A673 (cell line): ENCODE measurements at regions not wholly inside any gene's neighbourhood (a gene's known extent, or its start where the extent isn't known, plus 50 kb on each side); places are given as distances from the start of the nearest gene placed in this dataset.

Source experiments
- BruUV-seq: library from RNA; stranded (reverse); fragments of 400-500 nt; replicated peaks from 2 replicates; lab custom pipeline; 2021; lab: Mats Ljungman, UMichigan
- CTCF ChIA-PET: fragments of 300-600 bp; sonication (Branson Sonifier 250); formaldehyde crosslinking; loops from one replicate; lab custom pipeline; 2022; ENCODE audit warnings: antibody characterized with exemption; lab: Charles Lee
- POLR2A ChIA-PET: fragments of 300-600 bp; sonication (Branson Sonifier 250); formaldehyde crosslinking; loops from one replicate; lab custom pipeline; 2022; ENCODE audit warnings: antibody characterized with exemption; ENCODE audit not compliant: low non-redundant PET; lab: Charles Lee
- DNase-seq: peaks from one replicate; pipeline ENCODE4 v3.0.0-alpha.2; 2015; ENCODE audit warnings: low spot score
- H3K27ac ChIP-seq: fragments of 200-600 bp; sonication (generic); 2 replicates; pipeline ENCODE4 v1.5.1; 2016; ENCODE audit warnings: mixed run types, low read depth, mild to moderate bottlenecking, mixed read lengths, antibody characterized with exemption, low read length; ENCODE audit not compliant: poor library complexity, severe bottlenecking
- H3K27me3 ChIP-seq: fragments of 200-600 bp; sonication (generic); replicated peaks from 2 replicates; pipeline ENCODE4 v1.6.1; 2017; ENCODE audit warnings: mixed run types, low read depth, mild to moderate bottlenecking, mixed read lengths, antibody characterized with exemption, low read length; ENCODE audit not compliant: insufficient read depth, poor library complexity
- H3K36me3 ChIP-seq: fragments of 200-600 bp; sonication (generic); 2 replicates; pipeline ENCODE4 v1.6.1; 2016; ENCODE audit warnings: mixed run types, mild to moderate bottlenecking, mixed read lengths, antibody characterized with exemption, low read length; ENCODE audit not compliant: insufficient read depth, poor library complexity, severe bottlenecking
- H3K4me1 ChIP-seq: fragments of 200-600 bp; sonication (generic); 2 replicates; pipeline ENCODE4 v1.6.1; 2017; ENCODE audit warnings: mixed run types, mild to moderate bottlenecking, mixed read lengths, antibody characterized with exemption, low read length; ENCODE audit not compliant: insufficient read depth, poor library complexity, severe bottlenecking
- H3K4me3 ChIP-seq: fragments of 200-600 bp; sonication (generic); 2 replicates; pipeline ENCODE4 v1.5.1; 2016; ENCODE audit warnings: low read depth, mixed run types, mild to moderate bottlenecking, mixed read lengths, low read length; ENCODE audit not compliant: poor library complexity, severe bottlenecking
- H3K9me3 ChIP-seq: fragments of 200-600 bp; sonication (generic); 2 replicates; pipeline ENCODE4 v1.6.1; 2016; ENCODE audit warnings: mixed run types, low read depth, mild to moderate bottlenecking, mixed read lengths, antibody characterized with exemption, low read length; ENCODE audit not compliant: poor library complexity, severe bottlenecking
- EZH2 ChIP-seq: fragments of 200-600 bp; sonication (generic); IDR thresholded peaks from 2 replicates; pipeline ENCODE4 v1.6.1; 2017; ENCODE audit warnings: borderline replicate concordance, low read depth, mild to moderate bottlenecking, mixed read lengths, antibody characterized with exemption, low read length; ENCODE audit not compliant: poor library complexity, severe bottlenecking
- intact Hi-C: fragments of 100-400 bp; cut with micrococcal nuclease; formaldehyde crosslinking; loops from one replicate; pipeline ENCODE4 v1.10.0; 2022; ENCODE audit not compliant: unreplicated experiment
- TF ChIP-seq, protein P1 (sequence below): fragments of 300-800, 200-600 bp; sonication (generic); conservative IDR thresholded peaks from 2 replicates; pipeline ENCODE4 v1.5.1; 2017; ENCODE audit warnings: low read depth, mild to moderate bottlenecking, antibody characterized with exemption, low read length, moderate library complexity, mixed read lengths

DNA sequence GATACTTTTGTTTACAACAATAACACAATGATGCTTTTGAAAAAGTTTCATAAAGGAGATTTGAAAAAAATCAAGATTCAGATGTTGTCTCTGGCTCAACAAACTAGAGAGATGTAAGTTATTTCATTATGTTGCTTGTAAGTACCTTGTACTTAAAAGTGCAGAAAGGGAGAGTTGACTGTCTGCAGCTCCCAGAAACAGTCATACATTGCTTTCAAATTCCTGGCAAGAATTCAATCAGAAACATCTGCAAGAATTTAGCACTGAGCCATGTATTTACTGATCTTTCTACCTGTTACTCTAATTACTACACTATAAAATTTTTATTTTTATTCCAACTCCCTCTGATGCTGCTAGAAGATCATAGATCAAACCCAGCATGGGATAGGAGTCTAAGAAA is 1261.3 kb upstream of the SPRY2 start:
- no peaks in the 10 kb centered on the region for H3K4me1 ChIP-seq
- no peaks in the 10 kb centered on the region for H3K9me3 ChIP-seq
- CTCF ChIA-PET: no interaction called here
- POLR2A ChIA-PET: no interaction called here
- no peak overlapping the region for H3K4me3 ChIP-seq
- DNase-seq: no peak
- no TSS peak for BruUV-seq
- TF ChIP-seq EZH2: no peak
- TF ChIP-seq, protein P1, sequence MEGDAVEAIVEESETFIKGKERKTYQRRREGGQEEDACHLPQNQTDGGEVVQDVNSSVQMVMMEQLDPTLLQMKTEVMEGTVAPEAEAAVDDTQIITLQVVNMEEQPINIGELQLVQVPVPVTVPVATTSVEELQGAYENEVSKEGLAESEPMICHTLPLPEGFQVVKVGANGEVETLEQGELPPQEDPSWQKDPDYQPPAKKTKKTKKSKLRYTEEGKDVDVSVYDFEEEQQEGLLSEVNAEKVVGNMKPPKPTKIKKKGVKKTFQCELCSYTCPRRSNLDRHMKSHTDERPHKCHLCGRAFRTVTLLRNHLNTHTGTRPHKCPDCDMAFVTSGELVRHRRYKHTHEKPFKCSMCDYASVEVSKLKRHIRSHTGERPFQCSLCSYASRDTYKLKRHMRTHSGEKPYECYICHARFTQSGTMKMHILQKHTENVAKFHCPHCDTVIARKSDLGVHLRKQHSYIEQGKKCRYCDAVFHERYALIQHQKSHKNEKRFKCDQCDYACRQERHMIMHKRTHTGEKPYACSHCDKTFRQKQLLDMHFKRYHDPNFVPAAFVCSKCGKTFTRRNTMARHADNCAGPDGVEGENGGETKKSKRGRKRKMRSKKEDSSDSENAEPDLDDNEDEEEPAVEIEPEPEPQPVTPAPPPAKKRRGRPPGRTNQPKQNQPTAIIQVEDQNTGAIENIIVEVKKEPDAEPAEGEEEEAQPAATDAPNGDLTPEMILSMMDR: no peak
- intact Hi-C loops: no loop called here
- no peak overlapping the region for H3K27ac ChIP-seq
- H3K27me3 ChIP-seq: no peaks in the 10 kb centered on the region
- no peaks in the 10 kb centered on the region for H3K36me3 ChIP-seq

DNA sequence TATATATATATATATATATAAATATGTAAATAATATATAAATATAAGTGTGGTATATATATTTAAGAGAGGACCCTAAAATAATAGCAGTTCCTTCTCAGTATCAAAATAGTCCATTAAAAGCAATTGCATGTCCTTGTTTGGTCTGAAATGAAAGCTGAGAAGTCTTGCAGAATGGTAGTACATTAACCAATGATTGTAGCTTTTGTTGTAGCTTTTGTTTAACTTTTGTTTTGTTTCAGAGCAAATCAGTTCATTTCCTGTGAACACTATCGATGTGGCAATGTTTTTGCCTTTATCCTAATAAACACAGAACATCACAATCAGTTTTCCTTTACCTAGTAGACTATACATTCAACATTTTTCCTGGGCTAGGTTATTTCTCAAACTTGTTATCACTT is 1256.2 kb upstream of the SPRY2 start:
- Histone ChIP-seq H3K4me3 (no peak overlapping the region), H3K36me3 (no peaks in the 10 kb centered on the region), H3K9me3 (no peaks in the 10 kb centered on the region), H3K27me3 (no peaks in the 10 kb centered on the region), H3K4me1 (no peaks in the 10 kb centered on the region), H3K27ac (no peak overlapping the region)
- BruUV-seq: no TSS peak
- ChIA-PET CTCF (no interaction called here), POLR2A (no interaction called here)
- intact Hi-C loops: no loop called here
- TF ChIP-seq, protein P1: no peak
- no peak for TF ChIP-seq EZH2
- no peak for DNase-seq

DNA sequence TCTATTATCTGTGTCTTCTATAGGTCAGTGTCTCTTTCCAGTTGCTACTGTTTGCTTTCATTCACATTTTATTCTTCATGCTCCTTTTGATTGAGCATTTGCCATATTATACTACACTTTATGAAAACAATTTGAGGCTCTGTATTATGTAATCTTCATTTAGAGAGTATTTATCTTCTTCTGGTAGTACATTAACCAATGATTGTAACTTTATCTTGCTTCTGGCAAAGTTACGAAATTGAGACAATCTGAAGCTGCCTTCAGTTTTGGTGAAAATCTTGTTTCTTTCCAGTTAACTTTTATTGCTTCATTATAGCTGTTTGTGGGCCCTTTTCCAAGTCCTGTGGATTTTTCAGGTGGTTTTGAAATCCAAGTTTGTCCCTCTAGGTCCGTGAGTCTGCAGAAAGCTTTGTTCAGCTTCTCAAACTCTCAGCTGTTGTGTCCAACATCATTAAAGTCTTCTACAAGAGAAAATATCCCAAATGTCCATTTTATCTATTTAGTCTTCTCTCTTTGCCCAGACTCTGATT is 1255.4 kb upstream of the SPRY2 start:
- BruUV-seq: no TSS peak
- ChIA-PET POLR2A (no interaction called here), CTCF (no interaction called here)
- Histone ChIP-seq H3K4me1 (no peaks in the 10 kb centered on the region), H3K4me3 (no peak overlapping the region), H3K27ac (no peak overlapping the region), H3K27me3 (no peaks in the 10 kb centered on the region), H3K9me3 (no peaks in the 10 kb centered on the region), H3K36me3 (no peaks in the 10 kb centered on the region)
- intact Hi-C loops: no loop called here
- TF ChIP-seq, protein P1: no peak
- TF ChIP-seq EZH2: no peak
- DNase-seq: no peak
